Fibroblast of lung (primary cell): ENCODE measurements at regions not wholly inside any gene's neighbourhood (a gene's known extent, or its start where the extent isn't known, plus 50 kb on each side); places are given as distances from the start of the nearest gene placed in this dataset.

Experiments
- CTCF ChIP-seq, 2 donors: IDR thresholded peaks in 1 of 2; conservative IDR thresholded peaks in 1 of 2; 1 replicate in 1 of 2; 2 replicates in 1 of 2; pipeline ENCODE4 v1.5.1; 2011 to 2012; ENCODE audit warnings: low read length in 2 of 2, control low read depth in 1 of 2, inconsistent platforms in 1 of 2, low read depth in 1 of 2, mild to moderate bottlenecking in 1 of 2
- EZH2 ChIP-seq: IDR thresholded peaks from 2 replicates; pipeline ENCODE4 v1.5.1; 2012; ENCODE audit warnings: low read length, control low read depth, mild to moderate bottlenecking; ENCODE audit errors: missing control alignments

GRCh38 chr15:100790786-100791265 lies 88.8 kb upstream of the ALDH1A3 start:
- TF ChIP-seq CTCF (conservative IDR thresholded peaks at IDR 0.05 in 1 of 2, IDR thresholded peaks at IDR 0.05 in 1 of 2; ENCODE audit: low read depth in 1 of 2, low read length in 2 of 2) (no peak), EZH2 (no peak)
